Upper lobe of left lung (tissue), 4 donors: ENCODE measurements at regions not wholly inside any gene's neighbourhood (a gene's known extent, or its start where the extent isn't known, plus 50 kb on each side); places are given as distances from the start of the nearest gene placed in this dataset.

ENCODE experiments used
- CTCF ChIP-seq, 6 experiments: fragments of 450-650 bp in 4 of 6; fragments of 200-600 bp in 2 of 6; sonication (generic) in 2 of 6; IDR thresholded peaks; one replicate each; pipeline ENCODE4 v1.5.1; 2016 to 2019; ENCODE audit warnings: antibody characterized with exemption in 6 of 6
- POLR2A ChIP-seq, 4 donors: fragments of 450-650 bp; IDR thresholded peaks; one replicate each; pipeline ENCODE4 v1.5.1; 2016 to 2017; ENCODE audit warnings: antibody characterized with exemption in 4 of 4, mild to moderate bottlenecking in 2 of 4
- POLR2AphosphoS5 ChIP-seq, 2 donors: sonication (generic); formaldehyde crosslinking; IDR thresholded peaks; one replicate each; pipeline ENCODE4 v1.5.1; 2017; ENCODE audit warnings: antibody characterized with exemption in 2 of 2

- TF ChIP-seq CTCF (IDR thresholded peaks at IDR 0.05): no peak
- no peak for TF ChIP-seq POLR2A (IDR thresholded peaks at IDR 0.05)
- no peak for TF ChIP-seq POLR2AphosphoS5 (IDR thresholded peaks at IDR 0.05)
Observed at GRCh38 chr17:71921796-71922195, 199.0 kb upstream of the SOX9 start.
